ENCODE measurements at regions not wholly inside any gene's neighbourhood (a gene's known extent, or its start where the extent isn't known, plus 50 kb on each side); places are given as distances from the start of the nearest gene placed in this dataset.

DNA sequence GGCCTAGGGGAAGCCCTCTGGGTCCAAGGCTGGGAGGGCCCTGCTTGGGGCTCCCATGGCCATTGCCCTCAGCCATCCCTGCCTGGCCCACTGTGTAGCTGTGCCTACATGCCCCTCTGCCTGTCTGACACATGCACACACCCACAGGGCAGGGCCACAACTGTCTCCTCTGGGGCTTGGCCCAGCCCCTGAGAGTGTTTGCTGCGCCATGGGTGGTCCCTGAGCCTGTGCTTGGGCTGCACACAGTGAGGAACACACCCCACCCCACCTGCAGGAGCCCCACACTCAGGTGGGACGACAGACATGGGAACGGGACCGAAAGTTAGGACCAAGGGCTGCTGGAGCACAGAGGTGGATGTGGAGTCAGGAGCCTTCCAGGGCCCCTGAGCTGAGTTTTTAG lies 489.5 kb downstream of the TBC1D22A start:
- no peak for TF ChIP-seq ZFX (IDR thresholded peaks at IDR 0.05; ENCODE audit: borderline replicate concordance)
- TF ChIP-seq, protein P1, sequence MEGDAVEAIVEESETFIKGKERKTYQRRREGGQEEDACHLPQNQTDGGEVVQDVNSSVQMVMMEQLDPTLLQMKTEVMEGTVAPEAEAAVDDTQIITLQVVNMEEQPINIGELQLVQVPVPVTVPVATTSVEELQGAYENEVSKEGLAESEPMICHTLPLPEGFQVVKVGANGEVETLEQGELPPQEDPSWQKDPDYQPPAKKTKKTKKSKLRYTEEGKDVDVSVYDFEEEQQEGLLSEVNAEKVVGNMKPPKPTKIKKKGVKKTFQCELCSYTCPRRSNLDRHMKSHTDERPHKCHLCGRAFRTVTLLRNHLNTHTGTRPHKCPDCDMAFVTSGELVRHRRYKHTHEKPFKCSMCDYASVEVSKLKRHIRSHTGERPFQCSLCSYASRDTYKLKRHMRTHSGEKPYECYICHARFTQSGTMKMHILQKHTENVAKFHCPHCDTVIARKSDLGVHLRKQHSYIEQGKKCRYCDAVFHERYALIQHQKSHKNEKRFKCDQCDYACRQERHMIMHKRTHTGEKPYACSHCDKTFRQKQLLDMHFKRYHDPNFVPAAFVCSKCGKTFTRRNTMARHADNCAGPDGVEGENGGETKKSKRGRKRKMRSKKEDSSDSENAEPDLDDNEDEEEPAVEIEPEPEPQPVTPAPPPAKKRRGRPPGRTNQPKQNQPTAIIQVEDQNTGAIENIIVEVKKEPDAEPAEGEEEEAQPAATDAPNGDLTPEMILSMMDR (IDR thresholded peaks at IDR 0.05) = no peak
- H3K27ac ChIP-seq = no peak overlapping the region

DNA sequence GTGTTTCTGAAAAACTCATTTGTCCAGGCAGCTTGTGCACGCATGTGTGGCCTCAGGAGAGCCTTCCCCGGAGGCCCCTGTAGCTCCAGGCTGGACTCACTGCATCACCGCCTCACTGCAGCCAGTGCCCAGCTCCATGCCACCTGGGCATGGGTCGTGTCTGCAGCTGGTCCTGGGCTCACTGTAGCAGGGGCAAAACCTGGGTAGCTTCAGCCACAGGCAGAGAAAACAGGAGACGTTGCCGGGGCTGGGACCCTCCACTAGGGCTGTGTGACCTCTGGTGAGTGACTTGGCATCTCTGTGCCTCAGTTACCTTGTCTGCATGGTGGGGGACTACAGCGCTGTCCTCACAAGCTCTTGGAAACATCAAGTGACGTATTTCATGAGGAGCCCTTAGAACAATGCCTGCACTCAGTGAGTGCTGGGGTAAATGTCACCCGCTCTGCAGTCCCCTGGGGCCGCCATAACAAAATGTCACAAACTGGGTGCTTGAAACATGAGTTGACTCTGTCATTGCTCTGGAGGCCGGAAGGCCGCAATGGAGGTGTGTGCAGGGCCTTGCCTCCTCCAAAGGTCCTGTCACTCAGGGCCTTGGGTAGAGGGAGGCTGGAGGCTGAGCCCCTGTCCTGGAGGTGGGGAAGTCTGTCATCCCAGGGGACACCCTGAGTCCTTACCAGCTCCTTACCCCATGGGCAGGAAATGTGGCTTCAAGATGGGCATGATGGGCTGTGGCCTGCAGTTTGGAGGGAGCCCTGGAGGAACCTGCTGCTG lies 488.7 kb downstream of the TBC1D22A start:
- TF ChIP-seq, protein P1 (IDR thresholded peaks at IDR 0.05) = no peak
- TF ChIP-seq ZFX (IDR thresholded peaks at IDR 0.05; ENCODE audit: borderline replicate concordance) = no peak
- H3K27ac ChIP-seq = no peak overlapping the region

DNA sequence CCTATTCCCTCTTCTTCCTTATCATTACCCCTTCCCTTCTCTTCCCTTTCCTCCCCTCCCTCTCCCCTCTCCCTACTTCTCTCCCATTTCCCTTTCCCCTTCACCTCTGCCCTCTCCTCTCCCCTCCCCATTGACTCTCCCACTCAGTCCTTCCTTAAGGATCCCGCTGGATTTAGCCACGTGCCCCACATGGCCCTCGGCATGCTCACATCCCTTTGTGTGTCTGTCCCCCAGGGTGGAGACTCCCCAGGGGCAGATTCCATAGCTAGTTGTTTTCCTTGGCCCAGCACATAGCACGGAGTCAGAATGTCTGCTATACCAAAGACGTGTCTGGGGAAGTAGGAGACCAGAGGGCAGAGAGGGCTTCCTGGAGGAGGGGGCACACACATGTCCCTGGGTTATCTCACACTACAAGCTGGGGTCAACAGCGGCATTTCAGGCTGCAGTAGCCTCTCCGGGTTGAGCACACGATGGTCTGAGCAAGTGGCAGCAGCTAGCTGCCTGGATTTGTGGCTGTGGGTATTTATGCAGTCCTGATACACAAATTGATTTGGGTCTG lies 487.0 kb downstream of the TBC1D22A start:
- no peak overlapping the region for H3K27ac ChIP-seq
- no peak for TF ChIP-seq ZFX (IDR thresholded peaks at IDR 0.05; ENCODE audit: borderline replicate concordance)
- TF ChIP-seq, protein P1 (IDR thresholded peaks at IDR 0.05) = no peak

DNA sequence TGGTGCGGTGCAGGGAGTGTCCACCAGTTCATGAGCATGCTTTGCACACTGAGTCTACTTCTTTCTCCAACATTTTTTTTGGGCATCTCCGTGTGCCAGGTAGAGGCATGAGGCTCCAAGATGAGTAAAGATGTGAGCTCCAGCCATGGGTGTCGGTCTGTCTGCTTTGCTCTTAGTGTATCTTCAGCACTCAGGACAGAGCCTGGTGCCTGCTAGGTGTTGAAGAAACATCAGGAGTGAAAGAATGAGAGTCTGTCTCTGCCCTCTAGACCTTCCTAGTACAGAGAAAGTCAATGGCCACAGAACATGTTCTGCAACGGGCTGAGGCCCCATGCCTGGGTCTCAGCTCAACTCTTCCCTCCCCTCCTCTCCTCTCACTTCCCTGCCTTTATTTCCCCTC lies 486.5 kb downstream of the TBC1D22A start:
- H3K27ac ChIP-seq = no peak overlapping the region
- TF ChIP-seq ZFX (IDR thresholded peaks at IDR 0.05; ENCODE audit: borderline replicate concordance) = no peak
- TF ChIP-seq, protein P1 (IDR thresholded peaks at IDR 0.05) = no peak

DNA sequence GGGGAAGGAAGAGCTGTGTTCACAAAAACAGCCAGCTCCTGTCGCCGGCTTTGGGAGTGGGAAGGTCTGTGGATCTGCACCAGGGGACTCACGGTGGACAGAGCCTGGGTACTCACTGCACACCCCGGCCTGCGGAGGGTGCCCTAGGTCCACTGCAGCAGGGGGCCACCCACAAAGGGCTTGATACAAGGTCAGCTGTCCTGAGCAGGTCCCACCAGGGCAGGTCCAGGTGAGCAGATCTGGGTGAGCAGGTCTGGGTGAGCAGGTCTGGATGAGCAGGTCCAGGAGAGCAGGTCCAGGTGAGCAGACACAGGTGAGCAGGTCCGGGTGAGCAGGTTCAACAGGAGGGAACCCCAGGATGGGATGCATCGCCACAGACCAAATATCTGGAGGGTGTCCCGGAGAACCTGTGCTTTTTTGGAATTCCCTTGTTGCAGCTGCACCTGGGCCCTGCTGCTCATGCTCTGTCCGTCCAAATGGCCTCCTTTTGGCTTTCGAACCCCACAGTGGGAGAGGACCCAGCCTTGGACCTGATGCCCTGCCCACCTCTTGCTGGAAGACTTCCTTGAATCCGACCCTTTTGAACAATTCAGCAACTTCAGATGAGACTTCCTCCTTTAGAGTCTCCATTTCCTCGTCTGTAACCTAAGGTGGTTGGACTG lies 485.3 kb downstream of the TBC1D22A start:
- TF ChIP-seq, protein P1 (IDR thresholded peaks at IDR 0.05) = no peak
- no peak for TF ChIP-seq ZFX (IDR thresholded peaks at IDR 0.05; ENCODE audit: borderline replicate concordance)
- H3K27ac ChIP-seq = no peak overlapping the region

DNA sequence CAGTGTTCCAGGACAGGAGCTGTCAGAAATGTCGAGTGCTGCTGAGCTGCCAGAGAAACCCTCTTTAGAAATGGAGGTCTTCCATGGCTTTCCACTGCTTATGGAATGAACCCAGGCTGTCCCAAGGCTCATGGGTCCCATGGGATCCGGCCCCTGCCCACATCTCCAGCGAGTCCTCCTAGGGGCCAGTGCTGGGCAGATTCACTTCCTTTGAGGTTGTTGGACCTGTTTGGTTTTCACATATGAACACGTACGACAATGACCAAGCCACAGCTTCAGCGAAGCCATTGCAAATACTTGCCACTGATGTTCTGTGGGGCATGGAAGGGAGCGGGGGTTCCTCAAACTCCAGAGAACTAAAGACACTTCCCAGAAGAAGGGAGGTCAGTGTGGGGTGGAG lies 483.3 kb downstream of the TBC1D22A start:
- TF ChIP-seq, protein P1 (IDR thresholded peaks at IDR 0.05) = no peak
- TF ChIP-seq ZFX (IDR thresholded peaks at IDR 0.05; ENCODE audit: borderline replicate concordance) = no peak
- no peak overlapping the region for H3K27ac ChIP-seq

DNA sequence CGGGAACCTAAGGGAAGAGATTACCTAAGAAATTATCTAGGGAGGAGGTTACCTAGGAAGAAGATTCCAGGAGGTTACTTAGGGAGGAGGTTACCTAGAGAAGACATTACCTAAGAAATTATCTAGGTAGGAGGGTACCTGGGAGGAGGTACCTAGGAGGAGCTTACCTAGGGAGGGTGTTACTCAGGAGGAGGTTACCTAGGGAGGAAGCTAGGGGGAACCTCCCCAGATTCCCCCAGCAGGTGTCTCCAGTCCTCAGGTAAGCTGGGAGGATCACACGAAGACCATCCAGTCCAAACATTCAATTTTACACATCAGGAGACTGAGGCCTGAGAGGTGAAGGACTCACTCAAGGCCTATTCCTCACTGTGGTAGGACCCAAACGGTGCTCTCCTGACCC lies 482.8 kb downstream of the TBC1D22A start:
- TF ChIP-seq, protein P1 (IDR thresholded peaks at IDR 0.05) = no peak
- no peak for TF ChIP-seq ZFX (IDR thresholded peaks at IDR 0.05; ENCODE audit: borderline replicate concordance)
- no peak overlapping the region for H3K27ac ChIP-seq
